ENCODE measurements at regions not wholly inside any gene's neighbourhood (a gene's known extent, or its start where the extent isn't known, plus 50 kb on each side); places are given as distances from the start of the nearest gene placed in this dataset.
A peak's percentile ranks its signal among the peaks of the same experiment; 100 is the strongest.

GRCh38 chr17:5881849-5882248 is 188.3 kb upstream of the WSCD1 start:
- CTCF ChIA-PET: no interaction called here
- no peak for DNase-seq
- no peaks in the 10 kb centered on the region for H3K4me1 ChIP-seq (replicated peaks; ENCODE audit: insufficient read depth)
- no TSS peak for BruUV-seq (replicated peaks)
- TF ChIP-seq EZH2 (IDR thresholded peaks at IDR 0.05; ENCODE audit: low read depth): no peak
- TF ChIP-seq, protein P1, sequence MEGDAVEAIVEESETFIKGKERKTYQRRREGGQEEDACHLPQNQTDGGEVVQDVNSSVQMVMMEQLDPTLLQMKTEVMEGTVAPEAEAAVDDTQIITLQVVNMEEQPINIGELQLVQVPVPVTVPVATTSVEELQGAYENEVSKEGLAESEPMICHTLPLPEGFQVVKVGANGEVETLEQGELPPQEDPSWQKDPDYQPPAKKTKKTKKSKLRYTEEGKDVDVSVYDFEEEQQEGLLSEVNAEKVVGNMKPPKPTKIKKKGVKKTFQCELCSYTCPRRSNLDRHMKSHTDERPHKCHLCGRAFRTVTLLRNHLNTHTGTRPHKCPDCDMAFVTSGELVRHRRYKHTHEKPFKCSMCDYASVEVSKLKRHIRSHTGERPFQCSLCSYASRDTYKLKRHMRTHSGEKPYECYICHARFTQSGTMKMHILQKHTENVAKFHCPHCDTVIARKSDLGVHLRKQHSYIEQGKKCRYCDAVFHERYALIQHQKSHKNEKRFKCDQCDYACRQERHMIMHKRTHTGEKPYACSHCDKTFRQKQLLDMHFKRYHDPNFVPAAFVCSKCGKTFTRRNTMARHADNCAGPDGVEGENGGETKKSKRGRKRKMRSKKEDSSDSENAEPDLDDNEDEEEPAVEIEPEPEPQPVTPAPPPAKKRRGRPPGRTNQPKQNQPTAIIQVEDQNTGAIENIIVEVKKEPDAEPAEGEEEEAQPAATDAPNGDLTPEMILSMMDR (conservative IDR thresholded peaks at IDR 0.05): no peak
- H4K20me1 ChIP-seq (ENCODE audit: insufficient read depth): no peaks in the 10 kb centered on the region
- H2AFZ ChIP-seq: no peak overlapping the region
- H3K9me2 ChIP-seq (ENCODE audit: insufficient read depth): no peaks in the 10 kb centered on the region
- H3K4me3 ChIP-seq: no peak overlapping the region
- H3K27ac ChIP-seq: no peak overlapping the region
- H3F3A ChIP-seq (ENCODE audit: insufficient read depth, low read depth): no peaks in the 10 kb centered on the region; the same call in 1 of the 2 replicates
- no peaks in the 10 kb centered on the region for H3K79me2 ChIP-seq (ENCODE audit: low read depth)
- no peak overlapping the region for H3K4me2 ChIP-seq
- POLR2A ChIA-PET (ENCODE audit: unreplicated experiment): no interaction called here
- H3K27me3 ChIP-seq (ENCODE audit: insufficient read depth, low read depth): peaks cover 82% of the 10 kb centered on the region
- intact Hi-C loops (cut with micrococcal nuclease; ENCODE audit: unreplicated experiment): no loop called here
- no peaks in the 10 kb centered on the region for H3K9me3 ChIP-seq (ENCODE audit: insufficient read depth, low read depth)
- no peaks in the 10 kb centered on the region for H3K36me3 ChIP-seq (ENCODE audit: low read depth)

GRCh38 chr17:5883775-5884665 is 186.2 kb upstream of the WSCD1 start:
- Histone ChIP-seq H3K27ac (peak overlapping the region; percentile 57), H3K4me1 (replicated peaks; ENCODE audit: insufficient read depth) (no peaks in the 10 kb centered on the region), H3K4me2 (peak overlapping the region; percentile 17; the same call in 1 of the 2 replicates), H3K79me2 (ENCODE audit: low read depth) (no peaks in the 10 kb centered on the region), H4K20me1 (ENCODE audit: insufficient read depth) (no peaks in the 10 kb centered on the region), H3K9me2 (ENCODE audit: insufficient read depth) (no peaks in the 10 kb centered on the region), H3F3A (ENCODE audit: insufficient read depth, low read depth) (no peaks in the 10 kb centered on the region; the same call in 1 of the 2 replicates), H3K27me3 (ENCODE audit: insufficient read depth, low read depth) (peaks cover 76% of the 10 kb centered on the region), H2AFZ (no peak overlapping the region), H3K9me3 (ENCODE audit: insufficient read depth, low read depth) (no peaks in the 10 kb centered on the region), H3K4me3 (no peak overlapping the region), H3K36me3 (ENCODE audit: low read depth) (no peaks in the 10 kb centered on the region)
- intact Hi-C loops (cut with micrococcal nuclease; ENCODE audit: unreplicated experiment): no loop called here
- ChIA-PET CTCF (no interaction called here), POLR2A (ENCODE audit: unreplicated experiment) (no interaction called here)
- DNase-seq: peak in 1 of 2 experiments; percentile 53
- no peak for TF ChIP-seq EZH2 (IDR thresholded peaks at IDR 0.05; ENCODE audit: low read depth)
- TF ChIP-seq, protein P1 (conservative IDR thresholded peaks at IDR 0.05): no peak
- no TSS peak for BruUV-seq (replicated peaks)

DNA sequence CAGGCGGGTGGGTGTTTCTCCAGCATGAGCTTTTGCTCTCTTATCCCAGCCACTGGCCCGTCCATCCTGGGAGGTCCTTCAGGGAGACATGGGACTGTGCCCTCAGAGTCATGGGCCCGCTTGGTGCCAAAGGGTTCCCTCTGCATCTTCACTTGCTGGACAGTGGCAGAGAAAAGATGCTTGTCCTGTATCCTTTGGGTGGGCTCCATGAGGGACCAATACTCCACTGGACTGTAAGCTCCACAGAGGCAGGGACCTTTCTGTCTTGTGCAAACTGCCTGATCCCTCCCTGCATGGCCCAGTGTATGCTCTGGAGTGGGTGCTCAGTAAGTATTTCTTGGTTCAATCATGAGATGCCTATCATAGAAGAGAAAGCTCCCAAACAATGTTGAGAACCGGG is 184.8 kb upstream of the WSCD1 start:
- Histone ChIP-seq H3K9me3 (ENCODE audit: insufficient read depth, low read depth) (no peaks in the 10 kb centered on the region), H3K9me2 (ENCODE audit: insufficient read depth) (no peaks in the 10 kb centered on the region), H3K4me1 (replicated peaks; ENCODE audit: insufficient read depth) (no peaks in the 10 kb centered on the region), H3K4me2 (no peak overlapping the region), H3K27me3 (ENCODE audit: insufficient read depth, low read depth) (peaks cover 63% of the 10 kb centered on the region), H3K79me2 (ENCODE audit: low read depth) (no peaks in the 10 kb centered on the region), H3K4me3 (no peak overlapping the region), H3K27ac (no peak overlapping the region), H4K20me1 (ENCODE audit: insufficient read depth) (no peaks in the 10 kb centered on the region), H3K36me3 (ENCODE audit: low read depth) (no peaks in the 10 kb centered on the region), H3F3A (ENCODE audit: insufficient read depth, low read depth) (no peaks in the 10 kb centered on the region; the same call in 1 of the 2 replicates), H2AFZ (no peak overlapping the region)
- BruUV-seq (replicated peaks): no TSS peak
- DNase-seq: no peak
- ChIA-PET CTCF (no interaction called here), POLR2A (ENCODE audit: unreplicated experiment) (no interaction called here)
- TF ChIP-seq, protein P1 (conservative IDR thresholded peaks at IDR 0.05): no peak
- TF ChIP-seq EZH2 (IDR thresholded peaks at IDR 0.05; ENCODE audit: low read depth): no peak
- intact Hi-C loops (cut with micrococcal nuclease; ENCODE audit: unreplicated experiment): no loop called here
